ENCODE measurements at regions not wholly inside any gene's neighbourhood (a gene's known extent, or its start where the extent isn't known, plus 50 kb on each side); places are given as distances from the start of the nearest gene placed in this dataset.

- no peak for TF ChIP-seq CTCF (IDR thresholded peaks at IDR 0.05)
- TF ChIP-seq POLR2A (IDR thresholded peaks at IDR 0.05), result no peak
These were observed 299.6 kb upstream of the FANCL start for GRCh38 chr2:58540681-58541080.

All from Peyer's patch (tissue), 4 donors.